DMS153 (cell line): ENCODE measurements at regions not wholly inside any gene's neighbourhood (a gene's known extent, or its start where the extent isn't known, plus 50 kb on each side); places are given as distances from the start of the nearest gene placed in this dataset.

Experiments
- DNase-seq: peaks from one replicate; lab custom pipeline; 2025; lab: John Stamatoyannopoulos, UW

DNA sequence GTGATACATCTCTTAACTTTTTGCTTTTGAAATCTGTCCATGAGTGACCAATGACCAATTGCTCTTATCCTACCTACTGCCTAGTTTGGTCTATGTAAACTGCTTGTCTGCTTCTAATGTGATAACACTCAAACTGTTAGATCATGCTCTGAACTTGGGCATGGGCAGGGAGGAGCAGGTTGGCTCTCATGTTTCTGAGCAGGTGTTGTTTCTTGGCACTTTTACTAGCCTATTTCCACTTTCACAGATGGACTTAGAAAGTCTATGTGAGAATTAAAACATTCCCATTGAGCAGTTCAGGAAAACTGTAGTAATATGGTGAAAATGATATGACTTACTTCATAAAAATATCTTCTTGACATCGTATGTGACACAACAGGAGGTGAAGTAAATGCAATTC, 538.4 kb downstream of the HACE1 start:
- DNase-seq = no peak

DNA sequence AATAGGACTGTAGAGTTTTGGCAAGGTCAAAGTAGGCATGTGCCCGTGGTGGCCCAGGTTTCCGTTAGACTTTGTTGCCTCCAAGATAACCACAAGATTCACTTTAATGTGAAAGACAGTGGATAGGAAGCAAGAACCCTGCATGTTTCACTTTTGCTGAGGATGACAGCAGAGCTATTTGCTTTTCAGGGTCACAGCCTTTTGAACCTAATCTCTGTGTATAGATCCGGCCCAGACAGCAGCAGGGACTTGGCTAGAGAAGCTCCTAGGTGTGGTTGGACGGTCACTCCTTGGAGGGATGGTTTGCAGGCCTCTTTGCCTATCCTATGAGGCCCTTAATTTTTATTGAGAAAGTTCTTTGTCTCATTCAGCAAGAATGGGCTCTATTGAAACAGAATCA, 538.8 kb downstream of the HACE1 start:
- no peak for DNase-seq

DNA sequence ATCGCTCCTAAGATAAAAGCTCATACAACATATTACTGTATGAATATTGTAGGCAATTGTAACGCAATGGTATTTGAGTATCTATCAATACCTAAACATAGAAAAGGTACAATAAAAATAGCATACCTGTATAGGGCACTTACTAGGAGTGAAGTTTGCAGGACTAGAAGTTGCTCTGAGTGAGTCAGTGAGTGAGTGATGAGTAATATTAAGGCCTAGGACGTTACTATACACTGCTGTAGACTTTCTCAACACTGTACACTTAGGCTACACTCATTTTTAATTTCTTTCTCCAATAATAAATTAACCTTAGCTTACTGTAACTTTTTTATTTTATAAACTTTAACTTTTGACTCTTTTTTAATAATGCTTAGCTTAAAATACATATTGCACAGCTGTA, 546.9 kb downstream of the HACE1 start:
- DNase-seq = no peak

DNA sequence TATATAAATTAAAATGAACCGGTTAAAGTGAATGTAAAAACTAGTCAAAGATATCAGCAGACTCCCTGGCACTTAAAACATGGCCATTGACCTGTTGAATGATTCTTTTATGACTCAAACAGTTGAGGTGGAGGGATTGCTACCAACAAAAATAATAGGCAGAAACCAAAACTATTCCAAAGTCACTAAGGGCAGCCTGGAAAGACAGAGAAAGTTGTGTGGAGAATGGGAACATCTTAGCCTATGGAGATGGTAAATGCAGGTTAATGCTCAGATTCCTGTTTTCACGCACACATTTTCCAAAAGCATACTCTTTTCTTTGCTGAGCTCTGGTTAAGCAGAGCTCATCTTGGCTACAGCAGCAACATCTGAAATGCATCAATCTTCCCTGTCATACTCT, 553.5 kb downstream of the HACE1 start:
- DNase-seq = no peak

DNA sequence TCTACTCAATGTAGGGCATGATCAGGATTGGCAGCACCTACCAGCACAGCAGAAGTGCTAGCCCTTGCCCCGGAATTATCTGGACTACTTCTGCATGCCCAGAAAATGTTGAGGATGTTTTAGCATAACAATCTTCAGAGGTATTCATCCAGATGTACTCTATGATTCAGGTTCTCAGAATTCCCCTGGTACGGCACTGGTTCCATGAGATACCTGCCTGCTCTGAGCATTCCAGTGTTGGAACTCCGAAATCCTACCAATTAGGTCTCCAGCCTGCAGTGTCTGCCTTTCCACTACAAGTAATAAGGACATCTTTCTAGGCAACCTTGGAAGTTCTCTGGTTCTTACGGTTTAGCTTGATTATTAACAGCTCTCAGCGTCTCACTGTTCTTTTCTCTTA, 554.5 kb downstream of the HACE1 start:
- DNase-seq = no peak

DNA sequence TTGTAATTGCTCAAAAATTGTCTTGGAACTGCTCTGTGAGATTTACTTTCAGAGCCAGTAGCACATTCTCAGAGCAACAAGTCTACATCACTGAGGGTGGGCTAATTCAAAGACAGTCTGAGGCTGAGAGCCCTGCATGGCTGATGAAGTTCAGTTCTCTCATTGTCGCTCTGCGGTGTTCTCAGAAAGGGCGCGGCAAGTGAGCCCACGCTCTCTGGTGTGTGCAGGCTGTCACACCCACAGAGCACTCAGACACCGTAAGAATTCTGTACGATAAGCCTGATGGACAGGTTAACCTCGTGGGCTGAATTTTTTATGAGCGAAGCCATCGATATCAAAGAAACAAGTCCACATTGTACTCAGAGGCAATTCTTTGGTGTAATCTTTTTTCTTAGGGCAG, 557.8 kb downstream of the HACE1 start:
- no peak for DNase-seq

DNA sequence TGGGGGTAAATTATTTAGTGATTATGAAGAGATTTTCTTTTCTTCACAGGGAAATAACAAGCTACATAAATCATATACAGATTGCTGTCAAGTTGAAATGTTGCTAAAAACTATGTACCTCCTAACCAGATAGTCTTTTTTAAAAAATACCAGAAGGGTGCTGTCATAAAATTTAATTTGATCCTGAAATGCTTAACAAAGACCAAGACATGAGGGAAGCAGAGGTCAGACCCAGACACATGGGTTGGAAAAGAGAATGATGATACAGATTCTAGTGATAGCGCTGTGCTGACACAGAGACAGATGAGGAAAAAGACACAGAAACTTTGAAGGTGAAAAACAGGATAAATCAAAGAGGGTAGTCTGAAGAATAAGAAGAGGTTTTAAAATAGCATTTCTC, 573.1 kb downstream of the HACE1 start:
- no peak for DNase-seq

DNA sequence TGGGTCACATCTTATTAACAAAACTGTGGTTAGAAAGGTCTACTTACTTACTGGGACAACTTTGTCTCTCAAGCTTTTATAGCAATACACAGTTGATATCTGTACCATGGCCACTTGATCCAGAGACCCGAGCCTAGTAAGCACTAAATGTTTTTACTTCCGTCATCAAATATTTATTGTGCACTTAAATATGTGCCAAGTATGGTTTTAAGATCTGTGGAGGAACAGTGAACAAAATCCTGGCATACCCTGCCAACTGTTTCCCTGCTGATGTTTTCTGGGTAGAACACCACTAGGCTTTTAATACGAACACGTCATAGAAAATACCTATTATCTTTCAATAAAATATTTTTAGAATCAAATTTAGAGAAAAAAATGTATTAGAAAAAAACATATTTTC, 574.8 kb downstream of the HACE1 start:
- no peak for DNase-seq

DNA sequence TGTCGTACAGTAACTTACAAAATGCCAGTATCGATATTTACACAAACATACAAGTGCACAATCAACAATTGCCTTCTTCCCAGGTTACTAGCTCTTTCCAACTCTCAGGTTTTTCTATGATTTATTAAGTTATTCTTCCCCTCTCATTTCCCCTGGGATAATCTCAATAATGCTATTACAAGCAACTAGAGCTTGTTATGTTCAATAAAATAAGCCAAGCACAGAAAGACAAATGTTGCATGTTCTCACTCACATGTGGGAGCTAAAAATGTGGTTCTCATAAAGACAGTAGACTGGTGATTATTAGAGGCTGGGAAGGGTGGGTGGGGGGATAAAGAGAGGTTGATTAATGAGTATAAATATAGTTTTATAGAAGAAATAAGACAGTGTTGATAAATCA, 577.1 kb downstream of the HACE1 start:
- no peak for DNase-seq

DNA sequence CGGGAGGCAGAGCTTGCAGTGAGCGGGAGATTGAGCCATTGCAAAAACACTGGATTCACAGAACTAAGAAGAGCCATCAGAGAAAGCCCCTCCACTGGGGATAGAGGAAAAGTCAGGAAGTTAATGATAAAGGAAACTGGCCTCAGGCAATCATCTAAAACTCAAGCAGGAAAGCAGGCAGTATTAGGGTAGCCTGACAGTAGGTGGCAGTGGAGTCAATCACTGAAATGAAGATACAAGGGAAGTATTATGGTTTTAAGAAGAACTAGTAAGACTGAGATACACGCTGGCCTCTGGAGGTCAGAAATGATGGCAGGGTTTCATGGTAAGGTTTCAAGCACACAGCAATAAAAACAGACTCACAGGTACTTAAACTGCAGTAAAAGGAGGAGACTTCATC, 578.3 kb downstream of the HACE1 start:
- no peak for DNase-seq

DNA sequence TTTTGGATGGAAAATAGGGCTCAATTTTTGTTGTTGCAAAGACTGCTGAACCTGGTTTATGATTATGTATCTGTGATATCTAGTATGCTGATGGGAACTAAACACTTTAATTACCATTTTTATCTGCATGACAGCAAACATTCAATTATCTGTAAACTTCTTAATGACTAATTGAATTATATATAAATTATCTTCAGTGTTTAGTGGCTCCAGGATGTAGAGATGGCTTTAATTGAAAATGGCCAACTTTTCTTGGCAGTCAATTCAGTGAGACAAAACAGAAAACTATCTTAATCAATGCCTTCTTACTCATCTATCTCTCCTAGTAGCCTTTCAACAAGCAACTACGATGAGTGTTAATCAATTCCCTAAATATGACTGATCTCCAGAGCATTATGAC, 591.3 kb downstream of the HACE1 start:
- no peak for DNase-seq

DNA sequence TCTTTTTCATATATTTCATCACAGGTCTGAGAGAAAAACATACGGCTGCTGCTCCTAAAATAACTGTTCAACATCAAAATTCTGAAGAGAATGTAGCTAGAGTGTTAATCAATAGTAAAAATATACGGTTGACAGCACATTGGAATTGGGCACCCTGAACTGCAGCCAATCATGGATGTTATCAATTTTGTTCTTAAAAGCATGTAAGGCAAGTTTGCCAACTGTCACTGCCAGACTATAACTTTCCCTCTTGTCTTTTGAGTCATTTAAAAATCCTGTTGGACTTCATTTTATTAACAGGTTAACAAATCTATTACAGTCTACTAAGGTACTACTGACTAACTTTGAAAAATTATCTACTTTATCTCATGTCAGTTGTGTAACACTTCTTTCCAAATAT, 592.8 kb downstream of the HACE1 start:
- no peak for DNase-seq

DNA sequence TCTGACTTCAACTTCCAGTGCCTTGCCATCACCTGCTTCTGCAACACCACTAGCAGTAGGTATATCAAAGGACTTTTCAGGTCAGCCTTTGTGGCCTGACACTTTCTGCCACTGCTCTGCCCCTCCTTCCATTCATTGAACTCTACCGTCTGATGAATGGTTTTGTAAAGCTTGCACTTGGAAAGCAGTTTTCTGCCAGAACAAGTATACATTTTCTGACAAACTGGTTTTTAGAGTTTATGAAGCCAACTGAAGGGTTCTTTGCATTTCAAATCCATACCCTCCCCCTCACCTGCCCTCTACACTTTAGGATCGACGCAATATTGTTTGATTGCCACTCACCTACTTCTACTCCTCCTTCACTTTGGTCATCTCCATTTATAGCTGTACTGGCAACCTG, 603.1 kb downstream of the HACE1 start:
- peak; percentile 48 for DNase-seq

DNA sequence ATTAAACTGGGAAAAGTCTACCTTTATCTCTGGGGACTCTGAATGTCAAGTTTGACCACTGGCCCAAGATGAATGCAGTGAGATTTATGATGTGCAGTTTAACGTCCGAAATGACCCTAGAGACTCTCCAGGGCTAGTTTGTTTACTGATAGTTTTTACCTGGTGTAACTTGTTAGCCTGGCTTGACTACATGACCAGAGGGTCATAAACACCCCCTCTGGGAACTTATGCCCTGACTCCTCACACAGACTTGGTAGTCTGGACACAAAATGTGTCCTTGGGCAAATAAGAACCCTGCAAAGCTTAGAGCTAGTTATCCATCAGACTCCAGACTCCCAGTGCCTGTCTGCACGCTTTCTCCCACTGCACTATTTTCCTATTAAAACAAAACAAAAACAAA, 606.5 kb downstream of the HACE1 start:
- no peak for DNase-seq

DNA sequence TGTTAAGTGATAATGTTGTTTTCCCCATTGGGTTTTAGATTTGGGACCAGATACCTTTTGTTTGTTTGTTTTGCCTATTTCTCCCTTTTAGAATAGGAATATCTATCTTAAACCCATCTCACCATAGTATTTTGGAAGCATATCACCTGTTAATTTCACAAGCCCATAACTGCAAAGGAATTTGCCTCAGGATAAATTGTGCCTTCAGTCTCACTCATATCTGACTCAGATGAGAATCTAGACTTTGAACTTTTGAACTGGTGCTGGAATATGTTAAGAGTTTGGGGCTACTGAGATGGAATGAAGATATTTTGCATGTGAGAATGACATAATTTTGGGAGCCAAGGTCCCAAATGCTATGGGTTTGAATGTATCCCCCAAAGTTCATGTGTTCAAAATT, 607.4 kb downstream of the HACE1 start:
- no peak for DNase-seq

DNA sequence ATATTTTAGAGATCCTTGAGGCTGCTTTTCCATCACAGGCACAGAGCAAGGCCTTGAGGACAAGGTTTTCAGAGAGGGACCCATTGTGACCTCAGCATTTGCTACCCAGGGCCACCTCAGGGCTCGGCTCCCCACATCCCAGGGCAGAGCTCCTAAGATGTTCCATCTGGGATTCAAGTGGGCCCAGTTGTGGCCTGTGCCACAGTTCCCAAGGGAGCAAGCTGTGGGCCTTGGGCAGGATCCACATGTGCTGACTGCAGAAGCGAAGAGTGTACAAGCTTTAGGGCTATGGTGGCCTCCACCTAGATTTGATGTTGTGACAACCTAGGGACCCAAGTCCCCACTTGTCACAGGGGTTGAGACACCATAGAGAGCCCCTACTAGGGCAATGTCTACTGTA, 608.1 kb downstream of the HACE1 start:
- no peak for DNase-seq

DNA sequence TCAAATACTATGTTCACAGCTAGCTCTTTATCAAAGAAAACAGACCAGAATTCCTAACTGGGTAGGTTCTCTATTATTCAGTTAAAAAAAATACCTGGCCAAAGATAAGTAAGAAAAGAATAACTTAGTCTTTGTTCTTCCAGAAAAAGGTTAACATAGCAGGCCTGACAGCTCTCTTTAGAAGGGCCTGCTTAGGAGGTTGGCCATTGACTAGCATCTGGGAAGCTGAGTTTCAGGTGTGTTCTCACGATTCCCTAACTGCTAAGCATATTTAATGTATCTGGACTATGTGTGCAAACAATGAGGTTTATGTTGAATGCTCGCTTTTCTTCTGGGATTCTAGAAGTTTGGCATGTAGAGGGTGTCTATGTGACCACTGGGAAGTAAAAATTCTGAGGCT, 618.9 kb downstream of the HACE1 start:
- no peak for DNase-seq

DNA sequence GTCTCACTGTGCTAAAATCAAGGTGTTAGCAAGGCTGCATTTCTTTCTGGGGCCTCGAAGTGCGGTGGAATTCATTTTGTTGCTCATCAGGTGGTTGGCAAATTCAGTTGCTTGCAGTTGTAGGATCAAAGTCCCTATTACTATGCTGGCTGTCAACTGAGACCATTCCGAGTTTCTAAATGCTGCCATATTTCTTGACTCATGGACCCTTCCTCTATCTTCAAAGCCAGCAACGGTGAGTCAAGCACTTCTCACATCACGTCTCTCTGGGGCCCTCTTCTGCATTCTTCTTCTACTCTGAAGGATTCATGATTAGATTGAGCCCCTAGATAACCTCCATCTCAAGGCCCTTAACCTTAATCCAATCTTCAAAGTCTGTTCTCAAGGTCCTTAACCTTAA, 619.7 kb downstream of the HACE1 start:
- no peak for DNase-seq

DNA sequence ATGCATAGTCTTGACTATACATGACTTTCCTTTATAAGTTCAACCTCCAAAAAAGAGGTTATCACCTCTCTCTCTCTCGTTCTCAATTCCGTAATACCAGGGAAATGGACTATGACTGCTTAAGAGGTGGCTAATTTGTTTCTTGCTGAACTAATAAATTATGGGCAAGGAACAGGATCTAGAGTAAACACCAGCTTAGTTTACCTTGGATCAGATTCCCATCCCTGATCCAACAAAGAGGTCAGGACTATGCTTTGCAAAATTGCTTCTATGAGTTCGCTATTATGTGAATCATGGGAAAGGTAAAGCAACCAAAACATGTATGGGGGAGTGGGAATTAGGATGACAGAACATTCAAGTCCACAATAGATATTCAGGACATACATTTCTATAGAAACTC, 630.7 kb downstream of the HACE1 start:
- peak; percentile 79 for DNase-seq

DNA sequence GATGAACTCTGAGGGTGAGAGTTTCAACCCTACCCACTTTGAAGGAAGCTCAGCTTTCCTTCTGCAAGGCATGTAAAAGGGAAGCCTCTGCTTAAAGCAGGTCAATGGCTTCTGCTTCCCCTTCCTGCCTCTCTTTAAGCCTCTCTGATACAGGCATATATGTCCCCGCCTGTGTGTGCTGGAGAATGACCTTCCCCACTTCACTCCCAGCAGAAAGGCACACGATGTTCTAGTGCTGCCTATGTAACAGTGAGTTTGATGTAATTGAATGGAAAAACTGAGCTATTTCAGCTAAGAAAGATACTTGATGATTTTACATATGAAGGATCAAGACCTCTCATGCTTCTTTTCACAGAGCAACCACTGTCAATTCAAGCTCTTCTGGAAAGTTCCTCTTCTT, 632.2 kb downstream of the HACE1 start:
- DNase-seq = peak; percentile 3

DNA sequence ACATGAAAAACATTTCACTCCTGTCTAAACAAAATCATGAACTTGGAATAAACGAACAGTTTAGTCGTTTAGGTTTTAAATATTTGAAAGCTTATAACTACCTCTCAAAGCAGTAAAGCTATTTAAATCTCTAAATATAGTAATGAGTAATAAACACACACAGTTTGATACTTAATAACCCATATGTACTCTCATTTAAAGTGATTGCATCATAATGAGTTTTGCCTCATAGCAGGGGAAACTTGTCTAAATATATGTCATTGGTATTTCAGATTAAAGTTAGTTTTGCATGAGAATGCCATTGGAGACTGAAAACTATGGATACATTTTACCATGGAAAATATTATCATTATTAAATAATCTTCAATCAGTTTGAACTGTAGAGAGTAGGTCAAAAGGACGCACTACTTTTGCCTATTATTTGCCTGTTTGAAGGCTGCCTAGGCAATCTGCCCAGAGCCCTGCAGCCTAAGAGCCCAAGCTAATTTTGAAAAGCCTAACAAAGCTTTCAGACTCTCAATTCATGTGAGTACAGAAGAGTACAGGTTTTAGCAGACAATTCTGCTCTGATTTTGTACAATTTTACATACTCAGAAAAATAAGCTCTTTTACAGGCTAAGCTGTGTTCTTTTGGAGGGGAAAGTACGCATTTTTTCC, 632.8 kb downstream of the HACE1 start:
- no peak for DNase-seq

DNA sequence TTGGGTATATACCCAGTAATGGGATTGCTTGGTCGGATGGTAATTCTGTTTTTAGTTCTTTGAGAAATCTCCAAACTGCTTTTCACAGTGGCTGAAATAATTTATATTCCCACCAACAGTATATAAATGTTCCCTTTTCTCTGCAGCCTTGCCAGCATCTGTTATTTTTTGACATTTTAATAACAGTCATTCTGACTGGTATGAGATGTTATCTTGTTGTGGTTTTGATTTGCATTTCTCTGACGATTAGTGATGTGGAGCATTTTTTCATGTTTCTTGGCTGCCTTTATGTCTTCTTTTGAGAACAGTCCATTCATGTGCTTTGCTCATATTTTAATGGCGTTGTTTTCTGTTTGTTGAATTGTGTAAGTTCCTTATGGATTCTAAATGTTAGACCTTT, 641.6 kb downstream of the HACE1 start:
- no peak for DNase-seq

DNA sequence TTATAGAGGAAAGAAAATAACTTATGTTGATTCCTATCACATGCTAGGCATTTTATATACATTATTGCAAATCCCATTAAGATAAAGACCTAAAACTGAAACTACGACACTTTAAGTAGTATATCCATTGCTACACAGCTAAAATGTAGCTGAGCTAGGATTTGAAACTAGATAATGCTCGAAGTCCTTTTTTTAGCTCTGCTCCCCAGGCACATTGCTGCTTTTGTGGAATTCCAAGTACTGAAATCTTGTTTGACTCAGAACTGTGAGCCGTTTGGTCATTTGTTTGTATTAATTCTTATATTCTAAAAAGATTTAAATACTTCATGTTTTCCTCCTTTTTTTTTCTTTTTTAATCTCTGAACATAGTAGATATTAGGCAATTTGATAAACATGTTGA, 644.8 kb downstream of the HACE1 start:
- no peak for DNase-seq

DNA sequence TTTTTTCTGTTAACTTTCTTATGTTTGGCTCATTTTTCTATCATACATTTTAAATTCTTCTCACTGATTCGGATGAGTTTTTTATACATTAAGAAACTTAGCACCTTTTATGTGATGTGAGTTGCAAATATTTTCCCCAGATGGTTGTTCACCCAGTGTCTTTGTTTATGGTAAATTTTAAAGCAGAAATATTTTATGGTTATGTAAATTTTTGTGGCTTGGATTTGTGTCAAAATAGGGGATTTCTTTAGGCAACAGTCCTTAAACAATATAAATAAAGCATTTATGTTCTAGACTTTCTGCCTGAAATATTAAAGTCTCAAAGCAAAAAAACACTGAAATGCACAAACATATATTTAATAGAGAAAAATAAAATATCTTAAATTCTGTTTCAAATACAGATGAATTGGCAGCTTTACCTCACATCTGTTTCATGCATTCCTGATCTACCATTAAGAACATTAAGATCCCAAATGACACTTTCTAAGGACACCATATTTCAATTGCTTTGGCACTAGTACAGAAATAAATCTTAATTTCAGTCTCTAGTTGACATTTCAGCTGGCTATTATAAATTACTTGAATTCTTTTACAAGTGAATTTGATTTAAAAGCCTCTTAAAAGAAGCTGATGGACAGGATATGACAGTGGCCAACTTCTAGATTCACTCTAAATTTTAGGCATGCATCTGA, 646.6 kb downstream of the HACE1 start:
- no peak for DNase-seq
